ENCODE measurements at regions not wholly inside any gene's neighbourhood (a gene's known extent, or its start where the extent isn't known, plus 50 kb on each side); places are given as distances from the start of the nearest gene placed in this dataset.
"Not testable (repeated sequence)": the region's sequence is repeated elsewhere in the genome, so short reads cannot be mapped to it uniquely, and the experiment has no call there.

DNA sequence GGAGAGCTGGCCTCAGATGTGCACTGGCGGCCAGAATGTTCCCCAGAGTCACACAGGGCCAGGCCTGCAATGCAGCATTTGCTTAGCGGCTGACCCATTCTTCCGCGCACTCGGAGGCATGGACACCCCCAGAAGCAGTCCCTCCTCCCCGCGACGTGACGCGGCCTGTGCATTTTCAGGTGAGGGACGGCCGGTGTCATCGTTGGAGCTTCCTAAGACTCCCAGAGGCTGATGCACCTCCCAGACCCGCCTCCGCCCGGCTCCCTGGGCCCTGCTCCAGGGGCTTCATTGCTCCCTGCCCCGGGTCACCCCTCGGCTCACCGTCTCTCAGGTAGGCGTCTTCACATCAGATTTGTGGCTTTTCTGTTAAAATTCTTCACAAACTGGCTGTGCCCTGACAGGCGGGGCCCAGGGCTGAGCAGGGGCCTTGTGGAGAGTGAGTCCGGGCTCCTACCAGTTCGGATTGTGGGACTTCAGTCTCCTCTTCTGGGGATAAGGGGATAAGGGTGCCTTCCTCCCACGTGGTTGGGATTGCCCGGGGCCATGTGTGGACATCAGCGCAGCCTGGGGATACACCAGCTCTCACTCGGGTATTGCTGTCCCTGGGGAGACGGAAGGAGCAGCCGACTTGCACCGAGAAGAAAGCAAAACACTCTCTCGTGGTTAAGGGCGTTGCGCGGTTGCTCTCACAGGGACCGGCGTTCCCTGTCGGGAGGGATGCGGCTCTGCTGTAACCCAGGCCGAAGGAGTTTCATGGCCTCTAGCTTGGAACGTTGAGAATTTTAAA is 249.1 kb downstream of the ADGRD1 start:
- TF ChIP-seq, protein P1, sequence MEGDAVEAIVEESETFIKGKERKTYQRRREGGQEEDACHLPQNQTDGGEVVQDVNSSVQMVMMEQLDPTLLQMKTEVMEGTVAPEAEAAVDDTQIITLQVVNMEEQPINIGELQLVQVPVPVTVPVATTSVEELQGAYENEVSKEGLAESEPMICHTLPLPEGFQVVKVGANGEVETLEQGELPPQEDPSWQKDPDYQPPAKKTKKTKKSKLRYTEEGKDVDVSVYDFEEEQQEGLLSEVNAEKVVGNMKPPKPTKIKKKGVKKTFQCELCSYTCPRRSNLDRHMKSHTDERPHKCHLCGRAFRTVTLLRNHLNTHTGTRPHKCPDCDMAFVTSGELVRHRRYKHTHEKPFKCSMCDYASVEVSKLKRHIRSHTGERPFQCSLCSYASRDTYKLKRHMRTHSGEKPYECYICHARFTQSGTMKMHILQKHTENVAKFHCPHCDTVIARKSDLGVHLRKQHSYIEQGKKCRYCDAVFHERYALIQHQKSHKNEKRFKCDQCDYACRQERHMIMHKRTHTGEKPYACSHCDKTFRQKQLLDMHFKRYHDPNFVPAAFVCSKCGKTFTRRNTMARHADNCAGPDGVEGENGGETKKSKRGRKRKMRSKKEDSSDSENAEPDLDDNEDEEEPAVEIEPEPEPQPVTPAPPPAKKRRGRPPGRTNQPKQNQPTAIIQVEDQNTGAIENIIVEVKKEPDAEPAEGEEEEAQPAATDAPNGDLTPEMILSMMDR (IDR thresholded peaks at IDR 0.05; ENCODE audit: low read depth, low read length, missing control alignments), result no peak
- no peak overlapping the region for H3K4me3 ChIP-seq (replicated peaks; ENCODE audit: low read depth, low read length)

DNA sequence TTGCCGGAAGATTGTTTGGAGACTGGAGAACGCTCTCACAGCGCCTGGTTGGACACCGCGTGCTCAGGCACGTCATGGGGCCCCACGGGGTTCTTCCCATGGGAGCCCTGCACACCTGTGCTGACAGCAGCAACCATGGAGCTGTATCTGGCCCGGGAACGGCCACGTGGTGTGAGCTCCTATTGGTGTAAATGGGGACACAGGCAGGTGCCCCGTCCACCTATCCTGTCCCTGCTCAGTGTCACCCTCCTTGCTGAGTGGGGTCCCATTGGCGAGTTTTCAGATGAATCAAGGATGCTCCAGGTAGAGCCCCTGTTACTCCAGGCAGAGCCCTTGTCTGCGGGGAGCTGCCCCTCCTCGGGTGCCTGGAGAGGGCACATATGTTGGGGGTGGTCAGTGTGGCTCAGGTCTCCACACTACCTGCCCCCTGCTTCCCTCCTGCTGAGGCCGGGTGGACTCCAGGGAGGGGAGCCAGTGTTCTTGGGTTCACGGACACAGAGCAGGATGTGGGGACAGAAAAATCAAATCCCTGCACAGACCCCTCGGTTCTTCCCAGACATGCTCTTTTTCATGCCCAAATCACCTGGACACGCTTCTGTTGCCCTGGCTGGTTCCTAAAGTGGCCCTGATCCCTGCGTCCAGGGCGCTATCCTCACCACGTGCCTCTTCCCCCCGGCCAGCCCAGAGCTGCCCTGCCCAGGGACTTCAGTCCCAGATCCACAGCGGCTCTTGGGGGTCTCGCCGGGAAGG is 250.1 kb downstream of the ADGRD1 start:
- H3K4me3 ChIP-seq (replicated peaks; ENCODE audit: low read depth, low read length), result no peak overlapping the region
- no peak for DNase-seq (ENCODE audit: extremely low read depth, low read depth)
- TF ChIP-seq, protein P1 (IDR thresholded peaks at IDR 0.05; ENCODE audit: low read depth, low read length, missing control alignments), result no peak

More for the DNA sequence above, 249.1 kb downstream of the ADGRD1 start:
- DNase-seq (ENCODE audit: extremely low read depth, low read depth), result no peak

DNA sequence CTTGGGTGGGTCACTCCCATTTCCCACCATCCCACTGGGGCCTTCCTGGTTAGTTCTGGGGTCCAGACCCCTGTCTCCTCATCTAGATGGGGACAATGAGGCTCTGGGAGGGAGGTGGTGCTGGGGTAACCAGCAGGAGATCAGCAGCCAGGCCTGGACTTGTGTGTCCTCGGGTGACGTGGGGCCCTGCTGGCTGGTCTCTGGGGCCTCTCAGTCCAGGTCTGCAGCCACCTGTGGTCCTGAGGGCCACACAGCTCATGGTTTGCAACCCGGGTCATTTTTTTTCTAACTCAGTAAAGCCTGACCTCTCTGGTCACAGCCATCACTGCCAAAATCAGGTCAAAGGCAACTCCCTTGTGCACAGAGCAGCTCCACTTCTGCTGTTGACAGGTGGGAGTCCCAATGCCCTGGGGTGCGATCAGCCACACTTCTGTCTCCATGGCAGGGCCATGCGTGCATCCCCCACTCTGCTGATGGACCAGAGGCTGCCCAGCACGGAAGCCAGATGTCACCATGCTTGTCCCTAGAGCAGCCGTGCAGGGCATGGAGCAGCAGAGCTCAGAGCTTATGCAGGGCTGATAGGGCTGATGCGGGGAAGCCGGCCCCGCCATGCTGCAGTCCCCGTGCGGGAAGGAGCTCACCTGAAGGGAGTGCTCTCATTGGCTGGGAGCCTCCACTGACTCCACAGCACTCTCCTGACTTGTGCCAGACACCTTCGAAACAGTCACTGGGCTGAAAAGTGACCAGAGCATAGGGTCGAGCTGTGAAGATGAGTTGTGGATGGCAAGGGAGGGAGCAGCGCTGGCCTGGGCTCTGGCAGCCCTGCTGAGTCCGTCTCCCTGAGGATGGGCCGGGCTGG is 250.9 kb downstream of the ADGRD1 start:
- no peak for DNase-seq (ENCODE audit: extremely low read depth, low read depth)
- no peak overlapping the region for H3K4me3 ChIP-seq (replicated peaks; ENCODE audit: low read depth, low read length)
- TF ChIP-seq, protein P1 (IDR thresholded peaks at IDR 0.05; ENCODE audit: low read depth, low read length, missing control alignments), result no peak

DNA sequence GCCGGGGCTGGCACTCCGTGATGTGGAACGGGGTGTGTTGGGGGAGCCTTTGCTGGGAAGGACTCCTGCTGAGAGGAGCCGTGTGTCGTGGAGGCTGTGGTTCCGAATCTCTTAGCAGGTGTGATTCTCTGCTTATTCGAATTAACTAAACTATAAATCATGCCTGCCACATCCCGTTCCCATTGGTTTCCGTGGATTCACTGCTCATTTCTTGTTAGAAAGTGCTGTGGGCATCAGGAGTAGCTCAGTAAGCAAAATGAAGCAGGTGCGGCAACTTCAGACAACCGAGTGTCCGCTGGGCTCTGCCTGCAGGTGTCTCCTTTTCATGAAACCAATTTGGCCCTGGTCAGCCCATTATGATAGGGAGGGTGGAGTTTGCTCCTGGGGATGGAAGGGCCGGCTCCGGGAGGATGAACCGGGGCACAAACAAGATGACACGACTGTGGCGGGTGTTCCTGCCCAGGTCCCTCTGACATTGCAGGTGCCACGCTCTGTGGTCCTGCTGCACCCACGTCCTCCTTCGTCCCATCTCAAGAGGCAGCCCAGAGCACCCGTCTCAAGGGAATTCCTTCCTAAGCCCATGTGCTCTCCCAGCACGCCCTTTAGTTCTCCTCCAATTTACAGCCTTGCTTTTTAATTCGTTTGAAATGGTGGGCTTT is 251.7 kb downstream of the ADGRD1 start:
- H3K4me3 ChIP-seq (replicated peaks; ENCODE audit: low read depth, low read length); DNase-seq (ENCODE audit: extremely low read depth, low read depth): not testable (repeated sequence)

DNA sequence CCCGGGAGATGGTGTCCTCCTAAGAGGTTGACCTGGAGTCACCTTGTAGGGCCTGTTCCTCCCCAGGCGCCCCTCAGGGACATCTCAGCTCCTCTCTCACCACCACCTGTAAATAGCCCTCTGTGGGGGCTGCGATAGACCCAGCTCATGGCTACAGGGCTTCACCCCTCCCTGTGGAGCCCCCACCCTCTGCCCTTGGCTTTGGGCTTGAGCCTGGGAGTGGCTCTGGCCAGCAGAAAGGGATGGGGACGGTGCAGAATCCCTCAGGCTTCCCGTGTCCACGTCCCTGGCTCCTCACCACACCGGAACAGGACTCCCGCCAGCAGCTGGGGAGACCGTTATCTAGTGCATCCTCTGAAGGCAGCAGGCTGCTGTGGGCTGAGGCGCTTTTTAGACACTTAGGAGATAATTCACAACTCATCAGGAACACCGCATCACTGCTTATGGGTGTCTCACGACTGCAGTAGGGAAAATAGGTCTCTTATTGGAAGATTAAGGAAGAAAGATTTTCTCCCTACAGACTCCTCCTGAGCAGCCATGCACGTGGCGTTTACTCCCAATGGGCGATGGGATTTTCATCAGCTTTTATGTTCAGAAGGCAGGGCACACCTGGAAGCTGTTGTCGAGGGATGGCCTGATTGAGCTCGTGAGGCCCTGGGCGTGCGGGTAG is 253.1 kb downstream of the ADGRD1 start:
- not testable (repeated sequence) for H3K4me3 ChIP-seq (replicated peaks; ENCODE audit: low read depth, low read length); DNase-seq (ENCODE audit: extremely low read depth, low read depth)

DNA sequence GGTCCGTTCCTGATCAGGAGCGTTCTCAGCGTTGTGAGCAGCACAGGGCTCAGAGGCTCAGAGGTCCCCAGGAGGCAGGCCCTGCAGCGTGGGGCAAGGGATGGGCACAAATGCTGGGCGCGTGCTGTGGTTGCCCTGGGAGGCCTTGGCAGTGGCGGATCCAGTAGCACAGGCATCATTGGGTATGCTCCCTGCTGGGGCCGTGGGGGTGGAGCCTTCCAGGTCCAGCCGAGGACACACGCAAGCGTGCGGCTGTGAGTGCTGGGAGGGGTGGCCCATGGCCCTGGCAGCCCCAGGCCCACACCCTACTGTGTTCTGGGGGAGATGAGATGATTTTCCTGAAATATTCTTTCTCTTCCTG is 253.6 kb downstream of the ADGRD1 start:
- H3K4me3 ChIP-seq (replicated peaks; ENCODE audit: low read depth, low read length); DNase-seq (ENCODE audit: extremely low read depth, low read depth): not testable (repeated sequence)

DNA sequence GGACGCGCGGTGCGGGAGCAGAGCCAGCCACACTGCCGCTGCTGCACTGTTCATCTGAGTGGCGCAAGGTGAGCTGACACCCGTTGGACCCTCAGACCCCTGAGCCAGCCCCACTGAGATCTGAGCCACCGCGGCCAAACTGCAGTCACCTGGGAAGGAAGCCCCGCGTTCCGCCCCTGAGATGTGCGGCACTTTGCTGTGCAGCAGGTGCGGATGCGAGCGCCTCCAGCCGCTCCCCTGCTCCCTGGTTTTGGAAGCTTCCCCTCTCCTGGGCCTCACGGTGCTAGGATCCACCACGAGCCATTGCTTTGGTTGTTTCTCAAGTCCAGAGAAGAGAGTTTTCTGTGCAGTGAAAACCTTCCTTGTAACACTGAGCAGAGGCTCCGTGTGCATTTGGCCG is 254.1 kb downstream of the ADGRD1 start:
- H3K4me3 ChIP-seq (replicated peaks; ENCODE audit: low read depth, low read length); DNase-seq (ENCODE audit: extremely low read depth, low read depth): not testable (repeated sequence)

DNA sequence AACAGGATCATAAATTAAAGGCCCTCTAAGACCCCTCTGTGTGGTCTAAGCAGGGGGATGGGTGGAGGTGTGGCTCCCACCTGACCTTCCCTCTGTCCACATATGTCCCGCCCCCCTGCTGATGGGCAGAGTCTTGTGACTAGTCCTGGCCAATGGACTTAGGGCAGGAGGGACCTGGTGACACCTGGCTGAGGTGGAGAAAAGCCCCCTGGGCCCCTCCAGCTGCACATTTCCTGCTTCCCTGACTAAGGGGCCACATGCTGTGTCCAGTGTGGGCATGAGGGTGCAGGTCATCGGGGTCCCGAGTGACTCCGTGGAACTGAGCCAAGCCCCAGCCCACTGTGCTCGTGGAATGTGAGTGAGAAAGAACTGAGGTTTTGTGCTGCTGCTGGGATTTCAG is 254.7 kb downstream of the ADGRD1 start:
- TF ChIP-seq, protein P1 (IDR thresholded peaks at IDR 0.05; ENCODE audit: low read depth, low read length, missing control alignments), result no peak
- H3K4me3 ChIP-seq (replicated peaks; ENCODE audit: low read depth, low read length), result no peak overlapping the region
- no peak for DNase-seq (ENCODE audit: extremely low read depth, low read depth)

Data from HFF-Myc (cell line).